MM.1S (cell line): ENCODE measurements at regions not wholly inside any gene's neighbourhood (a gene's known extent, or its start where the extent isn't known, plus 50 kb on each side); places are given as distances from the start of the nearest gene placed in this dataset.

ENCODE experiments used
- DNase-seq: peaks from one replicate; pipeline ENCODE4 v3.0.0-alpha.2; 2015
- H2AFZ ChIP-seq: fragments of 300-600 bp; sonication (generic); 2 replicates; pipeline ENCODE4 v1.6.0; 2016; ENCODE audit warnings: antibody characterized with exemption, low read length
- H3F3A ChIP-seq: fragments of 300-600 bp; sonication (generic); 2 replicates; pipeline ENCODE4 v1.6.1; 2016; ENCODE audit warnings: mild to moderate bottlenecking, antibody characterized with exemption, low read length, moderate library complexity, mixed read lengths; ENCODE audit not compliant: insufficient read depth
- H3K27ac ChIP-seq: fragments of 300-600 bp; sonication (generic); 2 replicates; pipeline ENCODE4 v1.5.1; 2016; ENCODE audit warnings: mild to moderate bottlenecking, low read length
- H3K27me3 ChIP-seq: fragments of 300-600 bp; sonication (generic); replicated peaks from 2 replicates; pipeline ENCODE4 v1.6.0; 2016; ENCODE audit warnings: low read length; ENCODE audit not compliant: insufficient read depth
- H3K36me3 ChIP-seq: fragments of 300-600 bp; sonication (generic); replicated peaks from 2 replicates; pipeline ENCODE4 v1.6.1; 2016; ENCODE audit warnings: mild to moderate bottlenecking, low read length, mixed read lengths; ENCODE audit not compliant: insufficient read depth
- H3K4me1 ChIP-seq: fragments of 300-600 bp; sonication (generic); 2 replicates; pipeline ENCODE4 v1.6.1; 2016; ENCODE audit warnings: low read length, mixed read lengths
- H3K4me2 ChIP-seq: fragments of 300-600 bp; sonication (generic); 2 replicates; pipeline ENCODE4 v1.6.0; 2016; ENCODE audit warnings: low read depth, low read length
- H3K4me3 ChIP-seq: fragments of 300-600 bp; sonication (generic); 2 replicates; pipeline ENCODE4 v1.5.1; 2016; ENCODE audit warnings: low read length, mixed read lengths
- H3K79me2 ChIP-seq: fragments of 300-600 bp; sonication (generic); 2 replicates; pipeline ENCODE4 v1.6.1; 2016; ENCODE audit warnings: mixed run types, low read length, mixed read lengths
- H3K9ac ChIP-seq: fragments of 300-600 bp; sonication (generic); 2 replicates; pipeline ENCODE4 v1.6.1; 2016; ENCODE audit warnings: low read length, mixed read lengths
- H3K9me2 ChIP-seq: fragments of 300-600 bp; sonication (generic); replicated peaks from 2 replicates; pipeline ENCODE4 v1.6.1; 2016; ENCODE audit warnings: mild to moderate bottlenecking, low read length, mixed read lengths; ENCODE audit not compliant: insufficient read depth
- H3K9me3 ChIP-seq: fragments of 300-600 bp; sonication (generic); replicated peaks from 2 replicates; pipeline ENCODE4 v1.6.1; 2016; ENCODE audit warnings: mild to moderate bottlenecking, low read length, mixed read lengths; ENCODE audit not compliant: insufficient read depth
- H4K20me1 ChIP-seq: fragments of 300-600 bp; sonication (generic); 2 replicates; pipeline ENCODE4 v1.6.1; 2016; ENCODE audit warnings: mild to moderate bottlenecking, low read length, moderate library complexity, mixed read lengths; ENCODE audit not compliant: insufficient read depth
- EZH2 ChIP-seq: fragments of 300-600 bp; sonication (generic); optimal IDR thresholded peaks from 2 replicates; pipeline ENCODE3; 2017; ENCODE audit warnings: low read depth, mild to moderate bottlenecking, antibody characterized with exemption, low read length, mixed read lengths
- EZH2phosphoT487 ChIP-seq: fragments of 300-600 bp; sonication (generic); IDR thresholded peaks from 2 replicates; pipeline ENCODE4 v1.6.1; 2018; ENCODE audit warnings: antibody characterized with exemption, low read length
- TF ChIP-seq, protein P1 (sequence below): fragments of 300-600 bp; sonication (generic); IDR thresholded peaks from 2 replicates; pipeline ENCODE4 v1.5.1; 2016; ENCODE audit warnings: antibody characterized with exemption, low read length, mixed read lengths

DNA sequence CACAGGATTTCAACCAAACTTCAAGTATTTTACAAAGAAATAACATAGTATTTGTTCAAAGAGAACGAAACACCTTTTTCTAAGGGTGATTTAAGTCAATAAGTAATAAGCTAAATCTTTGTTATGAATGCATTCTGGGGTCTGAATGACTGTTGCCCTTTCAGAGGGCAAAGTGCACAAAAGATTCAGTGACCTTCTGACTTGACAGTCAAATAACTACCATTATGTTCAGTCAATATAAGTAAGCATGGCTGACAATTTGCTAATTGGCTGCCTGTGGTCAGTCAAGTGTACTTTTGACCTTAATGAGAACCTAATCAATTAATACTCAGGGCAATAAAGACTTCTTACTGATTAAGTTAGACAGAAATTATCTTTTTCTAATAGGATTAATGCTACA, 133.1 kb upstream of the NANOGP8 start:
- DNase-seq = no peak
- no peaks in the 10 kb centered on the region for H3K4me1 ChIP-seq
- H4K20me1 ChIP-seq = no peaks in the 10 kb centered on the region
- H3K9me2 ChIP-seq = no peaks in the 10 kb centered on the region
- no peaks in the 10 kb centered on the region for H3K9me3 ChIP-seq
- H3K36me3 ChIP-seq = no peaks in the 10 kb centered on the region
- H3K79me2 ChIP-seq = no peaks in the 10 kb centered on the region
- no peak overlapping the region for H3K27ac ChIP-seq
- H3K4me2 ChIP-seq = no peak overlapping the region
- TF ChIP-seq, protein P1, sequence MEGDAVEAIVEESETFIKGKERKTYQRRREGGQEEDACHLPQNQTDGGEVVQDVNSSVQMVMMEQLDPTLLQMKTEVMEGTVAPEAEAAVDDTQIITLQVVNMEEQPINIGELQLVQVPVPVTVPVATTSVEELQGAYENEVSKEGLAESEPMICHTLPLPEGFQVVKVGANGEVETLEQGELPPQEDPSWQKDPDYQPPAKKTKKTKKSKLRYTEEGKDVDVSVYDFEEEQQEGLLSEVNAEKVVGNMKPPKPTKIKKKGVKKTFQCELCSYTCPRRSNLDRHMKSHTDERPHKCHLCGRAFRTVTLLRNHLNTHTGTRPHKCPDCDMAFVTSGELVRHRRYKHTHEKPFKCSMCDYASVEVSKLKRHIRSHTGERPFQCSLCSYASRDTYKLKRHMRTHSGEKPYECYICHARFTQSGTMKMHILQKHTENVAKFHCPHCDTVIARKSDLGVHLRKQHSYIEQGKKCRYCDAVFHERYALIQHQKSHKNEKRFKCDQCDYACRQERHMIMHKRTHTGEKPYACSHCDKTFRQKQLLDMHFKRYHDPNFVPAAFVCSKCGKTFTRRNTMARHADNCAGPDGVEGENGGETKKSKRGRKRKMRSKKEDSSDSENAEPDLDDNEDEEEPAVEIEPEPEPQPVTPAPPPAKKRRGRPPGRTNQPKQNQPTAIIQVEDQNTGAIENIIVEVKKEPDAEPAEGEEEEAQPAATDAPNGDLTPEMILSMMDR = no peak
- TF ChIP-seq EZH2phosphoT487 = no peak
- no peak for TF ChIP-seq EZH2
- no peak overlapping the region for H2AFZ ChIP-seq
- H3K9ac ChIP-seq = no peak overlapping the region
- H3K27me3 ChIP-seq = no peaks in the 10 kb centered on the region
- H3F3A ChIP-seq = no peaks in the 10 kb centered on the region
- H3K4me3 ChIP-seq = no peak overlapping the region

DNA sequence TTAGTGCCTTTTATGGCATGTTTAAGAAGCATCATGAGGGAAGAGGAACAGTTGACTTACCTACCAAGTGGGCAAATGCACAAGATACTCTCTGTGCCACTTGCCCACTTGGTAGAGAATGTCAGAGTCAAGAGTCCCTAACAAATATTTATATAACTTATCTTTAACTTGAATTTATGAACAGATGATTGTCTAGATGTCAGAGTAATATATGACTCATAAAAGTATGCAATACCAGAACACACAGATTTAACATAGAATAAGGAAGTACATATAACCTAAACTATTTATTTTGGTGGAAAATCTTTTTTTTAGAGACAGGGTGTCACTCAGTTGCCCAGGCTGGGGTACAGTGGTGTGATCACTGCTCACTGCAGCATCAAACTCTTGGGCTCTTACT, 130.0 kb upstream of the NANOGP8 start:
- H3K9me2 ChIP-seq = no peaks in the 10 kb centered on the region
- no peak overlapping the region for H3K4me2 ChIP-seq
- H3K4me3 ChIP-seq = no peak overlapping the region
- no peaks in the 10 kb centered on the region for H3K4me1 ChIP-seq
- no peaks in the 10 kb centered on the region for H4K20me1 ChIP-seq
- H3K9ac ChIP-seq = no peak overlapping the region
- no peak for DNase-seq
- TF ChIP-seq EZH2 (no peak), EZH2phosphoT487 (no peak)
- TF ChIP-seq, protein P1 = no peak
- no peaks in the 10 kb centered on the region for H3F3A ChIP-seq
- H3K36me3 ChIP-seq = no peaks in the 10 kb centered on the region
- no peaks in the 10 kb centered on the region for H3K9me3 ChIP-seq
- H3K27me3 ChIP-seq = no peaks in the 10 kb centered on the region
- no peak overlapping the region for H3K27ac ChIP-seq
- no peaks in the 10 kb centered on the region for H3K79me2 ChIP-seq
- no peak overlapping the region for H2AFZ ChIP-seq

DNA sequence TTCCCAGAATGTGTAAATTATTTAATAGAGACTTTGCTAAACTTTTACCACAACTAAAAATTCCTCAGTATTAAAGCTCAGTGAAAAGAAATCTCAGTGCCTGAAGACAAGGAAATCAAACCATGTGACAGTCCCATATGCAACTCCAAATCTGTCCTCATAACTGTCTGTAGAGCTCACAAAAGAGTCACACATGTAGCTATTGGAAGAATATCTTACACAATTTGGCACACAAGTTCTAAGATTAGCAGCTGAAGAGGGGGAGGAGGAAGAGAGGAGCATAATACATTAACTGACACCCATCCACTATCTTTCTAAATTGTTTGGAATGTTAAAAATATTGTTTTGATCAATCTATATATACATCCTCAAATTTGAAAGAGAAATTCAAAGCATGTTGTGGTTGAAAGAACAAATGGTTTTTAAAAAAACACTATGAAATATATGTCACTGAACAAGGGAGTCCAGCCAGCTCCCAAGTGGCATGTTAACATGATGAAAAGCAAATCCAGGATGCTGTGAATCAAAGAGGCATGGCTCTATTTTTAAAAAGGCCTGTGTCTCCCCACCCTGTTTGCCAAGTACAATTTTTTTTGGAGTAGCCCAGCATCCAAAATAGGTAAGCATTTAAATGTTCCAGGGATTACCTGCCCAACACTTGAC, 126.3 kb upstream of the NANOGP8 start:
- H3K4me1 ChIP-seq = no peaks in the 10 kb centered on the region
- H3K9me2 ChIP-seq = no peaks in the 10 kb centered on the region
- no peak for DNase-seq
- no peak overlapping the region for H3K9ac ChIP-seq
- no peak overlapping the region for H3K27ac ChIP-seq
- TF ChIP-seq, protein P1 = no peak
- TF ChIP-seq EZH2 (no peak), EZH2phosphoT487 (no peak)
- H3F3A ChIP-seq = no peaks in the 10 kb centered on the region
- H3K79me2 ChIP-seq = no peaks in the 10 kb centered on the region
- H3K4me2 ChIP-seq = no peak overlapping the region
- H2AFZ ChIP-seq = no peak overlapping the region
- no peaks in the 10 kb centered on the region for H3K9me3 ChIP-seq
- H4K20me1 ChIP-seq = no peaks in the 10 kb centered on the region
- no peaks in the 10 kb centered on the region for H3K27me3 ChIP-seq
- H3K36me3 ChIP-seq = no peaks in the 10 kb centered on the region
- no peak overlapping the region for H3K4me3 ChIP-seq
